Natural killer cell (primary cell): ENCODE measurements at regions not wholly inside any gene's neighbourhood (a gene's known extent, or its start where the extent isn't known, plus 50 kb on each side); places are given as distances from the start of the nearest gene placed in this dataset.

Experiments
- ATAC-seq, 3 donors: fragments of 150-1000 bp in 2 of 3; fragments of 200-7000 bp in 1 of 3; cut with Tn5 transposase; 1 replicate in 1 of 3; 2 replicates in 2 of 3; pipeline ENCODE4 v1.10.0; 2021; ENCODE audit warnings: mild to moderate bottlenecking in 2 of 3, moderate library complexity in 2 of 3
- DNase-seq, 2 donors: peaks; one replicate each; pipeline versions ENCODE4 v3.0.0 to v3.0.0-alpha.2; 2013 to 2021; ENCODE audit warnings: mixed read lengths in 1 of 2
- H3K27ac ChIP-seq: one replicate; pipeline ENCODE4 v1.5.1; 2013; ENCODE audit warnings: mild to moderate bottlenecking, low read length
- H3K27me3 ChIP-seq: one replicate; pipeline ENCODE4 v1.6.1; 2013; ENCODE audit warnings: low read length; ENCODE audit not compliant: control insufficient read depth, insufficient read depth
- H3K36me3 ChIP-seq: one replicate; pipeline ENCODE4 v1.6.1; 2013; ENCODE audit warnings: low read length; ENCODE audit not compliant: control insufficient read depth, insufficient read depth
- H3K4me1 ChIP-seq: one replicate; pipeline ENCODE4 v1.6.1; 2013; ENCODE audit warnings: low read length; ENCODE audit not compliant: control insufficient read depth, insufficient read depth
- H3K4me3 ChIP-seq: one replicate; pipeline ENCODE4 v1.5.1; 2013; ENCODE audit warnings: low read length
- H3K9me3 ChIP-seq: one replicate; pipeline ENCODE4 v1.6.1; 2013; ENCODE audit warnings: low read length; ENCODE audit not compliant: control insufficient read depth, insufficient read depth
- H3K27ac Mint-ChIP-seq, 2 donors: one replicate each; pipeline ENCODE4 v1.8.0; 2022; ENCODE audit warnings: mild to moderate bottlenecking in 2 of 2, mixed read lengths in 2 of 2, moderate library complexity in 1 of 2
- H3K27me3 Mint-ChIP-seq, 2 donors: one replicate each; pipeline ENCODE4 v1.8.0; 2022; ENCODE audit warnings: low read depth in 2 of 2, mixed read lengths in 2 of 2
- H3K36me3 Mint-ChIP-seq: one replicate; pipeline ENCODE4 v1.8.0; 2022; ENCODE audit warnings: mixed read lengths
- H3K4me1 Mint-ChIP-seq, 2 donors: one replicate each; pipeline ENCODE4 v1.8.0; 2022; ENCODE audit warnings: mixed read lengths in 2 of 2
- H3K4me3 Mint-ChIP-seq: one replicate; pipeline ENCODE4 v1.8.0; 2022; ENCODE audit warnings: mild to moderate bottlenecking, moderate library complexity, mixed read lengths
- H3K9me3 Mint-ChIP-seq, 2 donors: one replicate each; pipeline ENCODE4 v1.8.0; 2022; ENCODE audit warnings: mixed read lengths in 2 of 2
- WGBS: methylation state at CpG from one replicate; pipeline ENCODE4 v1.1.7; 2013; ENCODE audit warnings: missing lambda C conversion rate; ENCODE audit not compliant: insufficient coverage; 5-methylcytosine and 5-hydroxymethylcytosine counted together
- intact Hi-C: fragments of 100-400 bp; cut with micrococcal nuclease; formaldehyde crosslinking; loops from one replicate; pipeline ENCODE4 v1.14.2; 2022
- TF ChIP-seq, protein P1 (sequence below): fragments of 200-600 bp; IDR thresholded peaks from one replicate; pipeline ENCODE4 v1.8.0; 2022; ENCODE audit warnings: antibody characterized with exemption

- H3K36me3 ChIP-seq, result no peaks in the 10 kb centered on the region
- TF ChIP-seq, protein P1, sequence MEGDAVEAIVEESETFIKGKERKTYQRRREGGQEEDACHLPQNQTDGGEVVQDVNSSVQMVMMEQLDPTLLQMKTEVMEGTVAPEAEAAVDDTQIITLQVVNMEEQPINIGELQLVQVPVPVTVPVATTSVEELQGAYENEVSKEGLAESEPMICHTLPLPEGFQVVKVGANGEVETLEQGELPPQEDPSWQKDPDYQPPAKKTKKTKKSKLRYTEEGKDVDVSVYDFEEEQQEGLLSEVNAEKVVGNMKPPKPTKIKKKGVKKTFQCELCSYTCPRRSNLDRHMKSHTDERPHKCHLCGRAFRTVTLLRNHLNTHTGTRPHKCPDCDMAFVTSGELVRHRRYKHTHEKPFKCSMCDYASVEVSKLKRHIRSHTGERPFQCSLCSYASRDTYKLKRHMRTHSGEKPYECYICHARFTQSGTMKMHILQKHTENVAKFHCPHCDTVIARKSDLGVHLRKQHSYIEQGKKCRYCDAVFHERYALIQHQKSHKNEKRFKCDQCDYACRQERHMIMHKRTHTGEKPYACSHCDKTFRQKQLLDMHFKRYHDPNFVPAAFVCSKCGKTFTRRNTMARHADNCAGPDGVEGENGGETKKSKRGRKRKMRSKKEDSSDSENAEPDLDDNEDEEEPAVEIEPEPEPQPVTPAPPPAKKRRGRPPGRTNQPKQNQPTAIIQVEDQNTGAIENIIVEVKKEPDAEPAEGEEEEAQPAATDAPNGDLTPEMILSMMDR, result no peak
- 75% methylated on average over 6 of the region's 6 CpGs for WGBS
- H3K4me3 Mint-ChIP-seq, result no peak overlapping the region
- peaks cover 12 to 18% of the 10 kb centered on the region in 2 donors for H3K9me3 Mint-ChIP-seq
- ATAC-seq, result no peak
- no peaks in the 10 kb centered on the region for H3K4me1 Mint-ChIP-seq
- no peaks in the 10 kb centered on the region for H3K27me3 ChIP-seq
- intact Hi-C loops, result no loop called here
- no peak overlapping the region for H3K4me3 ChIP-seq
- no peak overlapping the region for H3K27ac ChIP-seq
- peaks cover 3% of the 10 kb centered on the region for H3K9me3 ChIP-seq
- H3K27ac Mint-ChIP-seq, result no peak overlapping the region
- H3K4me1 ChIP-seq, result no peaks in the 10 kb centered on the region
- H3K27me3 Mint-ChIP-seq, result no peaks in the 10 kb centered on the region
- DNase-seq, result no peak
- no peaks in the 10 kb centered on the region for H3K36me3 Mint-ChIP-seq
These were observed 616.9 kb upstream of the SOX9 start for GRCh38 chr17:71503710-71504465.

DNA sequence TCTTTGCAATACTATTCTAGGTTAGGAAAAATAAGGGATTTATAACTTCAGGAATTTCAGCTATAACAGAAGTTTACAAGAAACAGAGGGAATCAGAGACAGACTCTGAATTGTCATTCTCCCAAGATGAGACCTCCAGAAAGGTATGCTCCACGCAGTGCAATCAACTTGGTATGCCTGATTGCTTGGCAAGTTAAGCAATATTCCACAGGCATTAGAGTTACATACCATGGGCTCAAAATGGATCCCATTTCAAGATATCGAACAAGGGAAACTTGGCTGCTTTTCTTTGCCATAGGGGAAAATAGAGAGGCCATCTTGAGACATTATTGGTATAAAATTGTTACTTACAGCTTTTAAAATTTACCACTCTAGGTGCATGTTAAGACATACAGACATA, 615.6 kb upstream of the SOX9 start:
- H3K9me3 ChIP-seq, result peaks cover 3% of the 10 kb centered on the region
- Mint-ChIP-seq H3K4me3 (no peak overlapping the region), H3K27ac (no peak overlapping the region), H3K4me1 (no peaks in the 10 kb centered on the region), H3K27me3 (no peaks in the 10 kb centered on the region), H3K9me3 (peaks cover 14 to 18% of the 10 kb centered on the region in 2 donors), H3K36me3 (no peaks in the 10 kb centered on the region)
- H3K27ac ChIP-seq, result no peak overlapping the region
- 61% methylated on average over 1 of the region's 2 CpGs for WGBS
- H3K4me1 ChIP-seq, result no peaks in the 10 kb centered on the region
- no peaks in the 10 kb centered on the region for H3K36me3 ChIP-seq
- intact Hi-C loops, result no loop called here
- H3K4me3 ChIP-seq, result no peak overlapping the region
- TF ChIP-seq, protein P1, result no peak
- no peak for ATAC-seq
- no peak for DNase-seq
- H3K27me3 ChIP-seq, result no peaks in the 10 kb centered on the region

DNA sequence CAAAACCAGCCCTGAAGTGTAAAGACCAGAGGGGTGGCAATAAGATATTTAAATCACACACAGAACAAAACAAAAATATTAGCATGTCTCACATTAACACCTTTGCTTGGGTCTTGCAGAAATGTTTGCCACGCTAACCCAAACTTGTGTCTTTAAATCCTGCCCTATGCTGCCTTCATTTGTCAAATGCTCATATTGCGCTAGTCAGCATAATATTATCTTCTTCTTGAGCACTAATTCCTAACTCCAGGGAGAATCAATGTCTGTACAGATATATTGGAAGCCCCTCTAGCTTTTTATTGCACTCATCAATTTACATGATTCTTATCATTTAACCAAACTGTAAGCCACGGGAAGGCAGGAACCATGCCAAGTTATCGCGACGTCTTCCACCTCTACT, 614.8 kb upstream of the SOX9 start:
- H3K4me1 Mint-ChIP-seq, result no peaks in the 10 kb centered on the region
- H3K27ac ChIP-seq, result no peak overlapping the region
- DNase-seq, result no peak
- 93% methylated on average over 3 of the region's 6 CpGs for WGBS
- peaks cover 3% of the 10 kb centered on the region for H3K9me3 ChIP-seq
- H3K4me3 Mint-ChIP-seq, result no peak overlapping the region
- no peaks in the 10 kb centered on the region for H3K36me3 ChIP-seq
- ATAC-seq, result no peak
- TF ChIP-seq, protein P1, result no peak
- peaks cover 14 to 18% of the 10 kb centered on the region in 2 donors for H3K9me3 Mint-ChIP-seq
- no peaks in the 10 kb centered on the region for H3K36me3 Mint-ChIP-seq
- no peaks in the 10 kb centered on the region for H3K4me1 ChIP-seq
- H3K27me3 ChIP-seq, result no peaks in the 10 kb centered on the region
- no peak overlapping the region for H3K27ac Mint-ChIP-seq
- H3K4me3 ChIP-seq, result no peak overlapping the region
- H3K27me3 Mint-ChIP-seq, result no peaks in the 10 kb centered on the region
- intact Hi-C loops, result no loop called here
